ENCODE measurements at regions not wholly inside any gene's neighbourhood (a gene's known extent, or its start where the extent isn't known, plus 50 kb on each side); places are given as distances from the start of the nearest gene placed in this dataset.

- Histone ChIP-seq H3K4me3 (ENCODE audit: low read length, poor library complexity, severe bottlenecking) (no peak overlapping the region), H3K4me2 (ENCODE audit: low read depth, low read length, poor library complexity, severe bottlenecking) (no peak overlapping the region), H2AFZ (ENCODE audit: low read length) (no peak overlapping the region), H3K36me3 (ENCODE audit: insufficient read depth, low read length) (no peaks in the 10 kb centered on the region), H3F3A (ENCODE audit: low read depth) (no peaks in the 10 kb centered on the region), H3K4me1 (ENCODE audit: insufficient read depth, low read length, poor library complexity, severe bottlenecking) (no peaks in the 10 kb centered on the region), H3K9ac (ENCODE audit: low read depth, low read length, poor library complexity, severe bottlenecking) (no peak overlapping the region), H3K79me2 (ENCODE audit: insufficient read depth, low read length) (no peaks in the 10 kb centered on the region), H3K9me2 (replicated peaks; ENCODE audit: low read depth, low read length) (no peaks in the 10 kb centered on the region), H3K27me3 (ENCODE audit: insufficient read depth, low read length, poor library complexity, severe bottlenecking) (no peaks in the 10 kb centered on the region), H3K9me3 (ENCODE audit: insufficient read depth, low read depth, low read length) (no peaks in the 10 kb centered on the region), H4K20me1 (ENCODE audit: insufficient read depth, low read length, poor library complexity, severe bottlenecking) (no peaks in the 10 kb centered on the region)
- TF ChIP-seq CTCF (conservative IDR thresholded peaks at IDR 0.05; ENCODE audit: low read length) (no peak), EZH2phosphoT487 (IDR thresholded peaks at IDR 0.05; ENCODE audit: borderline replicate concordance) (no peak)
Measured at GRCh38 chr2:48045613-48046012, 139.3 kb upstream of the FBXO11 start.

GRCh38 chr2:48048476-48049171 lies 142.3 kb upstream of the FBXO11 start:
- no peaks in the 10 kb centered on the region for H3K4me1 ChIP-seq (ENCODE audit: insufficient read depth, low read length, poor library complexity, severe bottlenecking)
- H3K4me3 ChIP-seq (ENCODE audit: low read length, poor library complexity, severe bottlenecking), result no peak overlapping the region
- no peaks in the 10 kb centered on the region for H4K20me1 ChIP-seq (ENCODE audit: insufficient read depth, low read length, poor library complexity, severe bottlenecking)
- H3K9me2 ChIP-seq (replicated peaks; ENCODE audit: low read depth, low read length), result no peaks in the 10 kb centered on the region
- no peaks in the 10 kb centered on the region for H3K36me3 ChIP-seq (ENCODE audit: insufficient read depth, low read length)
- H2AFZ ChIP-seq (ENCODE audit: low read length), result no peak overlapping the region
- H3F3A ChIP-seq (ENCODE audit: low read depth), result no peaks in the 10 kb centered on the region
- no peaks in the 10 kb centered on the region for H3K79me2 ChIP-seq (ENCODE audit: insufficient read depth, low read length)
- H3K9me3 ChIP-seq (ENCODE audit: insufficient read depth, low read depth, low read length), result no peaks in the 10 kb centered on the region
- H3K4me2 ChIP-seq (ENCODE audit: low read depth, low read length, poor library complexity, severe bottlenecking), result no peak overlapping the region
- TF ChIP-seq CTCF (conservative IDR thresholded peaks at IDR 0.05; ENCODE audit: low read length) (no peak), EZH2phosphoT487 (IDR thresholded peaks at IDR 0.05; ENCODE audit: borderline replicate concordance) (no peak)
- H3K27me3 ChIP-seq (ENCODE audit: insufficient read depth, low read length, poor library complexity, severe bottlenecking), result no peaks in the 10 kb centered on the region
- no peak overlapping the region for H3K9ac ChIP-seq (ENCODE audit: low read depth, low read length, poor library complexity, severe bottlenecking)

DNA sequence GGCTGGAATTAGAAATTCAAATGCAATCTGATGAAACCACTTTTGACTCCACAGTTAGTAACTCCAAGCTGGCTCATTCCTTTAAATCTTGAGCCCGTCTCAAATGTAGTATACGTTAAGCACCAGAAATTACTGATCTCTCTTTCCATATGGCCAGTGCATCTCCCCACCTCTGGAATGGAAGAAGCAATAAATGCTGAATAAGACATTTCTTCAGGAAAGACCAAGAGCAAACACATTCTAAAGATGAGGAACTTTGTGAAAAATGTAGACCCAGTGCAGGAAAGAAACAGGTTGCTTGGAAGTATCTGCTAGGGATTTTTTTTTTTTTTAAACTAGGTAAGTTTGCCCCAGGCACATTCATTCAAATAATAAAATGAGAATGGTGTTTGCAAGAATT lies 143.1 kb upstream of the FBXO11 start:
- Histone ChIP-seq H3K9me3 (ENCODE audit: insufficient read depth, low read depth, low read length) (no peaks in the 10 kb centered on the region), H2AFZ (ENCODE audit: low read length) (no peak overlapping the region), H3K36me3 (ENCODE audit: insufficient read depth, low read length) (no peaks in the 10 kb centered on the region), H4K20me1 (ENCODE audit: insufficient read depth, low read length, poor library complexity, severe bottlenecking) (no peaks in the 10 kb centered on the region), H3K4me1 (ENCODE audit: insufficient read depth, low read length, poor library complexity, severe bottlenecking) (no peaks in the 10 kb centered on the region), H3K4me2 (ENCODE audit: low read depth, low read length, poor library complexity, severe bottlenecking) (no peak overlapping the region), H3K4me3 (ENCODE audit: low read length, poor library complexity, severe bottlenecking) (no peak overlapping the region), H3K27me3 (ENCODE audit: insufficient read depth, low read length, poor library complexity, severe bottlenecking) (no peaks in the 10 kb centered on the region), H3K9me2 (replicated peaks; ENCODE audit: low read depth, low read length) (no peaks in the 10 kb centered on the region), H3K9ac (ENCODE audit: low read depth, low read length, poor library complexity, severe bottlenecking) (no peak overlapping the region), H3K79me2 (ENCODE audit: insufficient read depth, low read length) (no peaks in the 10 kb centered on the region), H3F3A (ENCODE audit: low read depth) (no peaks in the 10 kb centered on the region)
- TF ChIP-seq CTCF (conservative IDR thresholded peaks at IDR 0.05; ENCODE audit: low read length) (no peak), EZH2phosphoT487 (IDR thresholded peaks at IDR 0.05; ENCODE audit: borderline replicate concordance) (no peak)
